Thoracic aorta (tissue), 2 donors: ENCODE measurements at regions not wholly inside any gene's neighbourhood (a gene's known extent, or its start where the extent isn't known, plus 50 kb on each side); places are given as distances from the start of the nearest gene placed in this dataset.

ENCODE experiments used
- ATAC-seq: fragments of 150-250 bp; one replicate; pipeline ENCODE4 v1.8.0; 2017; ENCODE audit warnings: low read depth; ENCODE audit not compliant: insufficient number of reproducible peaks, low FRiP score
- DNase-seq: peaks from one replicate; pipeline ENCODE4 v3.0.0-alpha.2; 2020; ENCODE audit warnings: low spot score
- H3K27ac ChIP-seq, 2 donors: fragments of 200-600 bp; sonication (generic); 1 replicate in 1 of 2; 2 replicates in 1 of 2; pipeline ENCODE4 v1.5.1; 2016; ENCODE audit warnings: mild to moderate bottlenecking in 2 of 2, moderate library complexity in 2 of 2
- H3K27me3 ChIP-seq: fragments of 200-600 bp; sonication (generic); replicated peaks from 2 replicates; pipeline ENCODE4 v1.6.0; 2016; ENCODE audit warnings: mild to moderate bottlenecking; ENCODE audit not compliant: insufficient read depth
- H3K36me3 ChIP-seq: fragments of 200-600 bp; sonication (generic); one replicate; pipeline ENCODE4 v1.5.1; 2016
- H3K4me1 ChIP-seq, 2 donors: fragments of 200-600 bp; sonication (generic); 1 replicate in 1 of 2; 2 replicates in 1 of 2; pipeline versions ENCODE4 v1.5.1 to v1.6.0; 2016; ENCODE audit warnings: low read depth in 2 of 2, mild to moderate bottlenecking in 1 of 2; ENCODE audit not compliant: control insufficient read depth in 1 of 2
- H3K4me3 ChIP-seq: fragments of 200-600 bp; sonication (generic); 2 replicates; pipeline ENCODE4 v1.5.1; 2016; ENCODE audit warnings: mild to moderate bottlenecking
- H3K9me3 ChIP-seq: fragments of 200-600 bp; sonication (generic); 2 replicates; pipeline ENCODE4 v1.5.1; 2016
- TF ChIP-seq, protein P1 (sequence below): fragments of 200-600 bp; sonication (generic); IDR thresholded peaks from one replicate; pipeline ENCODE4 v1.5.1; 2019; ENCODE audit warnings: antibody characterized with exemption

DNA sequence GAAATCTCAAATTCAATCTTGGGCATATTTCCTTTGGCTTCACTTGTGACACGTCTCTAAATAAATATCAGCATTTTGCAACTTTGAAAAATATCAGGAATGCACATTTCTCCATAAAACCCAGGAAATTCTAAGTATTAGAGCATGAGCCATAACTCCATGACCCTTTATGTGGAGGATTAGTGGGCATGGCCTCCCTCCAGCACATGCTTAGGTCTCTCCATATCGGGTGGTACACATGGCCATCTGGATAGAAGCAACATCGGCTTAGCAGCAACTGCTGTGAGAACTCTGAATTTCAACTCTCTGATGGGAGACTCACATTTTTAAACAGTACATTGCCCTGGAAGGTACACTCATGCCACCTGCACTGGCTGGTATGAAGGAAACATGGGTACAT lies 73.7 kb upstream of the EGFLAM start:
- H3K4me3 ChIP-seq, result no peak overlapping the region
- no peak overlapping the region for H3K27ac ChIP-seq
- TF ChIP-seq, protein P1, sequence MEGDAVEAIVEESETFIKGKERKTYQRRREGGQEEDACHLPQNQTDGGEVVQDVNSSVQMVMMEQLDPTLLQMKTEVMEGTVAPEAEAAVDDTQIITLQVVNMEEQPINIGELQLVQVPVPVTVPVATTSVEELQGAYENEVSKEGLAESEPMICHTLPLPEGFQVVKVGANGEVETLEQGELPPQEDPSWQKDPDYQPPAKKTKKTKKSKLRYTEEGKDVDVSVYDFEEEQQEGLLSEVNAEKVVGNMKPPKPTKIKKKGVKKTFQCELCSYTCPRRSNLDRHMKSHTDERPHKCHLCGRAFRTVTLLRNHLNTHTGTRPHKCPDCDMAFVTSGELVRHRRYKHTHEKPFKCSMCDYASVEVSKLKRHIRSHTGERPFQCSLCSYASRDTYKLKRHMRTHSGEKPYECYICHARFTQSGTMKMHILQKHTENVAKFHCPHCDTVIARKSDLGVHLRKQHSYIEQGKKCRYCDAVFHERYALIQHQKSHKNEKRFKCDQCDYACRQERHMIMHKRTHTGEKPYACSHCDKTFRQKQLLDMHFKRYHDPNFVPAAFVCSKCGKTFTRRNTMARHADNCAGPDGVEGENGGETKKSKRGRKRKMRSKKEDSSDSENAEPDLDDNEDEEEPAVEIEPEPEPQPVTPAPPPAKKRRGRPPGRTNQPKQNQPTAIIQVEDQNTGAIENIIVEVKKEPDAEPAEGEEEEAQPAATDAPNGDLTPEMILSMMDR, result no peak
- no peaks in the 10 kb centered on the region for H3K36me3 ChIP-seq
- DNase-seq (no peak), ATAC-seq (no peak)
- H3K27me3 ChIP-seq, result no peaks in the 10 kb centered on the region
- H3K9me3 ChIP-seq, result no peaks in the 10 kb centered on the region
- H3K4me1 ChIP-seq, result no peaks in the 10 kb centered on the region

DNA sequence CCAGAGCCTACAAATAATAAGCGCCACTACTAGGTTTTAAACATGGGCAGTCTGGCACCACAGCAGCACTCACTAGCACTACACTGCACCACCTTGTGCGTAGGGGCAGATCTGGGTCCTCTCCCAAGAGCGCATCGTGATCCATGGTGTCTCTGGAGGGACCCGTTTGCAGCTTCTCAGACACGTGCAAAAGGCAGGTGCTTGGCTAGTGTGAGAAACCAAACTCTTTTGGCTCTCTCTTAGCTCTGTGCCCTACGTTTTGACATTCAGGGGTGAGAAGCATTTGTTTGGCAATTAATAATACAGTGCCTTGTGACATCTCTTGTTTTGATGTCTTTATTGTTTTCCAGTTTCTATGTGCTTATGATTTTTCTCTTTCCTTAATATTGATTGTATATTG lies 75.4 kb upstream of the EGFLAM start:
- TF ChIP-seq, protein P1, result no peak
- H3K27me3 ChIP-seq, result no peaks in the 10 kb centered on the region
- H3K27ac ChIP-seq, result no peak overlapping the region
- no peaks in the 10 kb centered on the region for H3K9me3 ChIP-seq
- no peaks in the 10 kb centered on the region for H3K36me3 ChIP-seq
- no peaks in the 10 kb centered on the region for H3K4me1 ChIP-seq
- no peak overlapping the region for H3K4me3 ChIP-seq
- no peak for DNase-seq
- no peak for ATAC-seq

DNA sequence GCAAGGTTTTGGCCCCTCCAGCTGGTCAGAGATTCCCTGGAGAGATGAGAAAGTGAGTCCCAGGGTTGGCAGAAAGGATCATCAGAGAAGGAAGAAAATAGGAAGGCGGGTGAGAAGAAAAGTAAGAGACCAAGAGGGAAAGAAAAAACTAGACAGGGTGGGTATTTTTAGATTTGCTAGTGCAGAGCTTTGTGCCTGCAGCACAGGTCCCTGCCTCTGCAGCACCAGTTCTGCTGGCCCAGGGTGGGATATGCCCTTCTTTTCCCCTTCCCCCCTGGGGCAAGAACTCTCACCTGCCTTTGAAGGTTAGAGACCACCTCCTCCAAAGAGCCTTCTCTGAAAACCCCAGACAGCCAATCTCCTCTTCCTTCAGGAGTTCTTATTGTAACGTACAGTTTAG lies 90.3 kb upstream of the EGFLAM start:
- Histone ChIP-seq H3K27me3 (no peaks in the 10 kb centered on the region), H3K27ac (no peak overlapping the region), H3K9me3 (no peaks in the 10 kb centered on the region), H3K4me1 (no peaks in the 10 kb centered on the region), H3K36me3 (no peaks in the 10 kb centered on the region), H3K4me3 (no peak overlapping the region)
- no peak for ATAC-seq
- TF ChIP-seq, protein P1, result no peak
- no peak for DNase-seq

DNA sequence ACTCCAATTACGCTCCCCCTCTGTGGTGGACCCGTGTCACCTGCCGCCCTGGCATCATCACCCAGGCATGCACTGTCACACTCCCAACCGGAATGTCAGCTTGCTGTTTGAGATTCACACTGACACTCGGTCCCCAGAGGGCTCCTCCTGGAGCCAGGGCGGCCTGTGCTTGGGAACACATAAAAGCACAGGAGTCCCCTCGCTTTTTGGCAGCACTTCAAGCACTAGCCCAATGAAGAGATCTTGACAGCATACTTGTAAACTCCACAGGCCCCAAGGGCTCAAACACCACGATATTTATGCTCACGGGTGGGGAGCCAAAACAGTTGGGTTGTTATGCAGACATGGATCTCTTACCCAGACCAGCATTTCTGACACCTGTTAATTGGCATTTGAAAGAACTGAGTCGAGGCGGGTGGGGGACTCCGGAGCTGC lies 90.8 kb upstream of the EGFLAM start:
- H3K27me3 ChIP-seq, result no peaks in the 10 kb centered on the region
- no peaks in the 10 kb centered on the region for H3K4me1 ChIP-seq
- H3K36me3 ChIP-seq, result no peaks in the 10 kb centered on the region
- ATAC-seq (no peak), DNase-seq (no peak)
- no peaks in the 10 kb centered on the region for H3K9me3 ChIP-seq
- H3K27ac ChIP-seq, result no peak overlapping the region
- TF ChIP-seq, protein P1, result no peak
- H3K4me3 ChIP-seq, result no peak overlapping the region

- TF ChIP-seq, protein P1, result no peak
- H3K36me3 ChIP-seq, result no peaks in the 10 kb centered on the region
- ATAC-seq (no peak), DNase-seq (no peak)
- no peak overlapping the region for H3K27ac ChIP-seq
- no peak overlapping the region for H3K4me3 ChIP-seq
- H3K4me1 ChIP-seq, result no peaks in the 10 kb centered on the region
- H3K9me3 ChIP-seq, result no peaks in the 10 kb centered on the region
- H3K27me3 ChIP-seq, result no peaks in the 10 kb centered on the region
Observed at GRCh38 chr5:38166832-38167231, 91.5 kb upstream of the EGFLAM start.
